ENCODE measurements at regions not wholly inside any gene's neighbourhood (a gene's known extent, or its start where the extent isn't known, plus 50 kb on each side); places are given as distances from the start of the nearest gene placed in this dataset.

GRCh38 chr5:67380431-67380830 lies 183.8 kb upstream of the CD180 start:
- Histone ChIP-seq H3K27ac (ENCODE audit: low read depth in 1 of 2, low read length in 2 of 2) (no peak overlapping the region), H3K9ac (ENCODE audit: low read depth in 1 of 2, low read length in 2 of 2) (no peak overlapping the region), H3K27me3 (ENCODE audit: control insufficient read depth in 4 of 4, insufficient read depth in 4 of 4, low read length in 3 of 4) (no peaks in the 10 kb centered on the region), H3K4me3 (ENCODE audit: low read depth in 1 of 3, low read length in 3 of 3) (no peak overlapping the region), H3K36me3 (ENCODE audit: control insufficient read depth in 4 of 4, insufficient read depth in 3 of 4, low read depth in 1 of 4, low read length in 3 of 4) (no peaks in the 10 kb centered on the region), H3K9me3 (ENCODE audit: control insufficient read depth in 4 of 4, low read length in 3 of 4) (no peaks in the 10 kb centered on the region), H3K4me1 (ENCODE audit: control insufficient read depth in 4 of 4, insufficient read depth in 4 of 4, low read length in 3 of 4) (no peaks in the 10 kb centered on the region)
- TF ChIP-seq HNF4A (conservative IDR thresholded peaks at IDR 0.05) (no peak), NR2F2 (IDR thresholded peaks at IDR 0.05) (no peak), EGR1 (IDR thresholded peaks at IDR 0.05; ENCODE audit: low read depth in 2 of 2) (no peak), REST (IDR thresholded peaks at IDR 0.05) (no peak), RAD21 (IDR thresholded peaks at IDR 0.05) (no peak), CTCF (IDR thresholded peaks at IDR 0.05; ENCODE audit: low read depth, low read length, missing input control) (no peak), JUND (IDR thresholded peaks at IDR 0.05) (no peak), HNF4G (IDR thresholded peaks at IDR 0.05) (no peak), GABPA (IDR thresholded peaks at IDR 0.05 in 1 of 2, conservative IDR thresholded peaks at IDR 0.05 in 1 of 2) (no peak), ATF3 (IDR thresholded peaks at IDR 0.05) (no peak), MAX (IDR thresholded peaks at IDR 0.05) (no peak), FOXA2 (IDR thresholded peaks at IDR 0.05) (no peak), FOXA1 (IDR thresholded peaks at IDR 0.05) (no peak), RXRA (IDR thresholded peaks at IDR 0.05) (no peak), SP1 (IDR thresholded peaks at IDR 0.05) (no peak)
- whole genome bisulfite sequencing, result 84% methylated on average over 1 of the region's 1 CpG
- DNase-seq (ENCODE audit: low spot score), result no peak

GRCh38 chr5:67379753-67380152 lies 183.2 kb upstream of the CD180 start:
- H3K4me3 ChIP-seq (ENCODE audit: low read depth in 1 of 3, low read length in 3 of 3), result no peak overlapping the region
- no peaks in the 10 kb centered on the region for H3K36me3 ChIP-seq (ENCODE audit: control insufficient read depth in 4 of 4, insufficient read depth in 3 of 4, low read depth in 1 of 4, low read length in 3 of 4)
- TF ChIP-seq FOXA2 (IDR thresholded peaks at IDR 0.05) (no peak), TAF1 (conservative IDR thresholded peaks at IDR 0.05) (no peak), HNF4A (conservative IDR thresholded peaks at IDR 0.05) (no peak), RXRA (IDR thresholded peaks at IDR 0.05) (no peak), NR2F2 (IDR thresholded peaks at IDR 0.05) (no peak), REST (IDR thresholded peaks at IDR 0.05) (no peak), EGR1 (IDR thresholded peaks at IDR 0.05; ENCODE audit: low read depth in 2 of 2) (no peak), MAX (IDR thresholded peaks at IDR 0.05) (no peak), ZBTB33 (IDR thresholded peaks at IDR 0.05) (no peak)
- DNase-seq (ENCODE audit: low spot score), result no peak
- no peaks in the 10 kb centered on the region for H3K4me1 ChIP-seq (ENCODE audit: control insufficient read depth in 4 of 4, insufficient read depth in 4 of 4, low read length in 3 of 4)
- no peaks in the 10 kb centered on the region for H3K27me3 ChIP-seq (ENCODE audit: control insufficient read depth in 4 of 4, insufficient read depth in 4 of 4, low read length in 3 of 4)
- H3K9me3 ChIP-seq (ENCODE audit: control insufficient read depth in 4 of 4, low read length in 3 of 4), result no peaks in the 10 kb centered on the region
- no peak overlapping the region for H3K9ac ChIP-seq (ENCODE audit: low read depth in 1 of 2, low read length in 2 of 2)
- no peak overlapping the region for H3K27ac ChIP-seq (ENCODE audit: low read depth in 1 of 2, low read length in 2 of 2)
- WGBS, result 92% methylated on average over 2 of the region's 2 CpGs

Data from liver (tissue), 8 donors.